SK-N-MC (cell line): ENCODE measurements at regions not wholly inside any gene's neighbourhood (a gene's known extent, or its start where the extent isn't known, plus 50 kb on each side); places are given as distances from the start of the nearest gene placed in this dataset.

ENCODE experiments used
- EZH2 ChIP-seq: fragments of 200-600 bp; sonication (generic); IDR thresholded peaks from one replicate; pipeline ENCODE4 v1.6.1; 2017; ENCODE audit warnings: antibody characterized with exemption
- FOXP2 ChIP-seq: optimal IDR thresholded peaks from 2 replicates; pipeline ENCODE3; 2011; ENCODE audit warnings: mild to moderate bottlenecking, moderate library complexity; ENCODE audit not compliant: insufficient read depth; ENCODE audit errors: extremely low read length, control extremely low read depth
- POLR2AphosphoS5 ChIP-seq: IDR thresholded peaks from 2 replicates; pipeline ENCODE4 v1.6.1; 2012; ENCODE audit warnings: mild to moderate bottlenecking, low read depth, low read length, borderline replicate concordance

GRCh38 chr4:122992057-122992456, 69.7 kb upstream of the NUDT6 start:
- TF ChIP-seq POLR2AphosphoS5 (peak; percentile 35; the same call in 1 of the 2 replicates), EZH2 (no peak), FOXP2 (no peak)
